ENCODE measurements at regions not wholly inside any gene's neighbourhood (a gene's known extent, or its start where the extent isn't known, plus 50 kb on each side); places are given as distances from the start of the nearest gene placed in this dataset.
"Not testable (repeated sequence)": the region's sequence is repeated elsewhere in the genome, so short reads cannot be mapped to it uniquely, and the experiment has no call there.

- in situ Hi-C loops (cut with MboI; ENCODE audit: low sequenced_read_pairs) = no loop called here
These were observed 102.0 kb upstream of the IGF1R start for GRCh38 chr15:98546329-98546728.

GRCh38 chr15:98547275-98547674 lies 101.1 kb upstream of the IGF1R start:
- in situ Hi-C loops (cut with MboI; ENCODE audit: low sequenced_read_pairs) = no loop called here

GRCh38 chr15:98547741-98548138 lies 100.6 kb upstream of the IGF1R start:
- in situ Hi-C loops (cut with MboI; ENCODE audit: low sequenced_read_pairs) = no loop called here

- in situ Hi-C loops (cut with MboI; ENCODE audit: low sequenced_read_pairs) = no loop called here
These were observed 100.0 kb upstream of the IGF1R start for GRCh38 chr15:98548139-98548971.

- in situ Hi-C loops (cut with MboI; ENCODE audit: low sequenced_read_pairs) = no loop called here
These were observed 99.3 kb upstream of the IGF1R start for GRCh38 chr15:98549003-98549402.

- in situ Hi-C loops (cut with MboI; ENCODE audit: low sequenced_read_pairs) = no loop called here
These were observed 98.6 kb upstream of the IGF1R start for GRCh38 chr15:98549741-98550140.

DNA sequence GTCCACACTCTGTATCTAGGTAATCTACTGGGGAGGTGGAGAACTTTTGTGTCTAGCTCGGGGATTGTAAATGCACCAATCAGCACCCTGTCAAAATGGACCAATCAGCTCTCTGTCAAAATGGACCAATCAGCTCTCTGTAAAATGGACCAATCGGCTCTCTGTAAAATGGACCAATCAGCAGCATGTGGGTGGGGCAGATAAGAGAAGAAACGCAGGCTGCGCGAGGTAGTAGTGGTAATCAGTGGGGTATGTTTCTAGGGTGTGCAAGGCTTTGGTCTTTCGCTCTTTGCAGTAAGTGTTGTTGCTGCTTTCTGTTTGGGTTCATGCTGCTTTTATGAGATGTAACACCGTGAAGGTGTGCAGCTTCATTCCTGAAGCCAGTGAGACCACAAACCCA lies 98.0 kb upstream of the IGF1R start:
- in situ Hi-C loops (cut with MboI; ENCODE audit: low sequenced_read_pairs) = not testable (repeated sequence)

DNA sequence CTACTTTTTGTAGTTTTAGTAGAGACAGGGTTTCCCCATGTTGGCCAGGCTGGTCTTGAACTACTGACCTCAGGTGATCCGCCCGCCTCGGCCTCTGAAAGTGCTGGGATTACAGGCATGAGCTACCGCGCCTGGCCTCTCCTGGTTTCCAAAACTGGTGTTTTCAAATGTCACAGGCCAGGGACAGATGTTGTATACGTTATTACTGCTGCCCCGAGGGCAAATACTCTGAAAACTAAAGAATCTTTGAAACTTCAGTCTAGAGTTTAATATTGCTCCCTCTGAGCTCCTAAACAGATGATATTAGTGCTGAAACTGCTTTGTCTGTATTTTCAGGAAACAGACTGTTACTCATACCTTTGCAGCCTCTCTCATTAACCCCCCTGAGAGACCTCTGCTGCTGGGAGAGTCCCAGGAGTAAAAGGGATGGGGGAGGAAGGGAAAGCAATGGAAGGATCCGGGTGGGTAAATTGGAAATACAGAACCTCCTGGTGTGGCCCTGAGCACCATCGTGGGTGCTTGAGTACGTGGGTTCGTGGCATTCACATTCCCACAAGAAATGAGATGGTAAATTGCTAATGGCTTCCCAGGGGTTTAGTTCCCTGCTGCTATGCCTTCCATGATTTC lies 96.3 kb upstream of the IGF1R start:
- in situ Hi-C loops (cut with MboI; ENCODE audit: low sequenced_read_pairs) = no loop called here

DNA sequence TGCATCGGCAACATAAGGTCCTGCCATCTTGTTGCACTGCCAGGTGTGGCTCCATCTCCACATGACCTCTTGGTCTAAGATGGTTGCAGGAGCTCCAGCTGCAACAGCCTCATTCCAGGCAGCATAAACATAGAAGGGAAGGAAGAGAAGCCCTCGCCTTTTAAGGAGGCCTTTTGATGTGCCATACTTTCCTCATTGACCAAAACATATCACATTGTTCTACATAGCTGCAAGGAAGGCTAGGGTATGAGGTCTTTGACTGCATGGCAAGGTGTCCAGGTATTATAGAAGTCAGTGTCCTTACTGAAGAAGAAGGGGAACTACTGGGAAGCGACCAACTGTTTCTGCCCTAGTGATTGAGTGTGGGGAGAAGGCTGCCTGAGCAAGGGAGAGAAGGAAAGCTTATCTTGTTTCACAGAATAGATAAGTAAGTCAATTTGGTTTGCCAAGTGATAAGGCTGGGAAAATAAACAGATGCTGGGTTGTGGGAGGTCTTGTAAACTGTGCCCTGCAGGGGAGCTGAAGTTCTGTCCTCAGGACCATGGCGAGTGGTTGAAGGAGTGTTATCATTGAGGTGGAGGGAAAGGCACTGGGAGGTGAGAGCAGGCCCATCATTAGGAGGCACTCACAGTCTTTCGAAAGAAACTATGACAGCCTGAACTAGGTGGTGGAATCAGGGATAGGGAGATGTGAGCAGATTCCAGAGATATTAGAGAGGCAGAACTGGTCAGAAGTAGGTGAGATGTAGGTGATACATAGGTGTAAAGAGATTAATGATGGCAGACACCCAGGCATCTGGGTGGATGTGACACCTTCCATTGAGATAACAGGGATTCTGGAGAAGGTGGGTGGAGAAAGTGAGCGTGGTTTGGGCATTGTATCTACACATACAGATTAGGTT lies 93.8 kb upstream of the IGF1R start:
- in situ Hi-C loops (cut with MboI; ENCODE audit: low sequenced_read_pairs) = no loop called here

DNA sequence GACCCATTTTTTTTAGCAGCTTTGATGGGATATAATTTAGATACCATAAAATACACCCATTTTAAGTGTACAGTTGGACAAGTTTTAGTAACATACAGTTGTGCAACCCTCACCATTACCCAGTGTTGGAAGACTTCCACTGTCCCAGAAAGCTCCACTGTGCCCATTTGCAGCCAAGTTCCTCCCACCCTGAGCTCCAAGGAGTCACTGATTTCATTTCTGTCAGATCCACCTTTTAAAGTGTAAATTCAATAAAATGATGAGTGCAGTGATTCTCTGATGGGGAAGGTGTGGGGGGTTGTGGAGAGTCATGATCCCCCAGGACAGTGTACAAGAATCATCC lies 93.2 kb upstream of the IGF1R start:
- in situ Hi-C loops (cut with MboI; ENCODE audit: low sequenced_read_pairs) = no loop called here

- in situ Hi-C loops (cut with MboI; ENCODE audit: low sequenced_read_pairs) = no loop called here
These were observed 92.0 kb upstream of the IGF1R start for GRCh38 chr15:98556321-98556720.

GRCh38 chr15:98560338-98560737 lies 88.0 kb upstream of the IGF1R start:
- in situ Hi-C loops (cut with MboI; ENCODE audit: low sequenced_read_pairs) = no loop called here

GRCh38 chr15:98561169-98561941 lies 87.0 kb upstream of the IGF1R start:
- in situ Hi-C loops (cut with MboI; ENCODE audit: low sequenced_read_pairs) = no loop called here

GRCh38 chr15:98562331-98562937 lies 85.9 kb upstream of the IGF1R start:
- in situ Hi-C loops (cut with MboI; ENCODE audit: low sequenced_read_pairs) = no loop called here

- in situ Hi-C loops (cut with MboI; ENCODE audit: low sequenced_read_pairs) = no loop called here
These were observed 82.8 kb upstream of the IGF1R start for GRCh38 chr15:98565566-98565965.

DNA sequence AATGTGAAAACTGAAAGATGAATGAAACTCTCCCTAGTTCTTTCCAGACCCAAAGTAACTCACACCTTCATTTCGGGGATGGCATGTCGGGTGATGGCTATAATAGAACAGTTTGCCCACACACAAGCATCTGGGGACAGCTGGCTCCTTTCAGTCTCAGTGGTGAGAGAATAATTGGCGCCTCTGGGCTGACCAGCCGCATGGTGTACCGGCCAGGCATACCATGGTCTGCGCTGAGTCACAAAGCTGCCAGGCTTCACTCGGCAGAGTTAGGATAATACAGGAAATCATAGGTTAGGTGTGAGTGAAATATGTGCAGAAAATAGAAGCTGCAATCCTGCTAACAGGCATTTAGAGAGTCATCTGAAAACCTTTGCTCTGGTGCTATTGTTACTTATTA lies 80.4 kb upstream of the IGF1R start:
- in situ Hi-C loops (cut with MboI; ENCODE audit: low sequenced_read_pairs) = no loop called here

DNA sequence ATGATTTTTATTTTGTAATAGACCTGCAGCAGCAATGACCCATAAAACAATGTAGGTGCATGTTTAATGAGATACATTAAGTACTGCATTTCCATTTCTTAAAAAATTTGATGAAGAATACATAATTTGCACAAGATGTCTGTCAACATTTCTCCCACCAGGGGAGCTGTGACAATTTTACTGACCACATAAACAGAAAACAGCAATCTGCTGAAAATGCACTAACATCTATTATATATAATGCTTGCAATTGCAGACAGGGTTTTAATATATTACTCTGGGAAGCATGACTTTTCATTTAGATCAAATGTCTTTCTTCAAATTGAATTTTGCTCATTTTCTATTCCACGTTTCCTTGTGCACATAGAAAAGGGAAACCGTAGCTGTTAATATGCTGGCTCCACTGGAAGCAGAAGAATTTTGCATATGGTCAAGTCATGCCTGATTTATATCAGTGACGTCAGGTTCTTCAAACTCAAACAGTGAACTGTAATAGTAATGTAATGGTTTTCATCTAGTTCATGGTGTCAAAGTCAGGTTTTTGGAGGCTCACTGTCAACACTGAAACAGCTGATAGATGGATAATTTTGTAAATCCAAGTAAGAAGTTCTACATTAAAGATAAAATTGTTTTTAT lies 79.8 kb upstream of the IGF1R start:
- in situ Hi-C loops (cut with MboI; ENCODE audit: low sequenced_read_pairs) = no loop called here

DNA sequence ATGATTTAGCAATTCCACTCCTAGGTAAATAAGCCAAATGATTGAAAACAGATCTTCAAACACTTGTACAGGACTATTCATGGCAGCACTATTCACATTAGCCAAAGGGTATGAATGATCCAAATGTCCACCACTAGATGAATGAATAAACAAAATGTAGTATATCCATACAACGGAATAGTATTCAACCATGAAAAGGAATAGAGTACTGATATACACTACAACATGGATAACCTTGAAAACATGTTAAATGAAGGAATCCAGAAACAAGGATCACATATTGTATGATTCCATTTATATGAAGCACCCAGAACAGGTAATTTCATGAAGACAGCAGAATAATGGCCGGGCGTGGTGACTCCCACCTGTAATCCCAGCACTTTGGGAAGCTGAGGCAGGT lies 78.2 kb upstream of the IGF1R start:
- in situ Hi-C loops (cut with MboI; ENCODE audit: low sequenced_read_pairs) = no loop called here

GRCh38 chr15:98580572-98580971 lies 67.8 kb upstream of the IGF1R start:
- in situ Hi-C loops (cut with MboI; ENCODE audit: low sequenced_read_pairs) = no loop called here

DNA sequence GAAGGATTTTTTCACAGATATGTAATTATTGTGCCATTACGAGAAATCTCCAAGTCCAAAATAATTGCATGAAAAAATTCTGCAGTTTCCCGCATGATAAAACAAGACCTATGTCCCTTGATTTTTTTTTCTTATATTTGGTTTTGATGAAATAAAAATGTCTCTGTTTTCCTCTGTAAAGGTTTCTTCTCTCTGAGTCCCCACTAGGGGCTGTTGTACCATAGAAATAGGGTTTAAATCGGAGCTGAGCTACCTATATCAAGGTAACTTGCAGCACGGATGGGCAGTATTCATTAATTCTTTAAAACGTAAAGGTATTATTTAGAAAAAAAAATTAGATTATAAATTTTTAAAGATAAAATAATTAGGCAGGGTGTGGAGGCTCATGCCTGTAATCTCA lies 66.6 kb upstream of the IGF1R start:
- in situ Hi-C loops (cut with MboI; ENCODE audit: low sequenced_read_pairs) = no loop called here

All from HL-60/S4 treated with retinoic acid at 250 ng/mL for 4 days and 3 days (cell line).